RCC 7860 (cell line): ENCODE measurements at regions not wholly inside any gene's neighbourhood (a gene's known extent, or its start where the extent isn't known, plus 50 kb on each side); places are given as distances from the start of the nearest gene placed in this dataset.

Experiments used
- DNase-seq: peaks from one replicate; pipeline ENCODE4 v3.0.0-alpha.2; 2015; ENCODE audit warnings: low spot score
- FAIRE-seq: peaks from 2 replicates; lab custom pipeline; 2012; peaks lifted over from hg19 to GRCh38; lab: Jason Lieb, UNC

DNA sequence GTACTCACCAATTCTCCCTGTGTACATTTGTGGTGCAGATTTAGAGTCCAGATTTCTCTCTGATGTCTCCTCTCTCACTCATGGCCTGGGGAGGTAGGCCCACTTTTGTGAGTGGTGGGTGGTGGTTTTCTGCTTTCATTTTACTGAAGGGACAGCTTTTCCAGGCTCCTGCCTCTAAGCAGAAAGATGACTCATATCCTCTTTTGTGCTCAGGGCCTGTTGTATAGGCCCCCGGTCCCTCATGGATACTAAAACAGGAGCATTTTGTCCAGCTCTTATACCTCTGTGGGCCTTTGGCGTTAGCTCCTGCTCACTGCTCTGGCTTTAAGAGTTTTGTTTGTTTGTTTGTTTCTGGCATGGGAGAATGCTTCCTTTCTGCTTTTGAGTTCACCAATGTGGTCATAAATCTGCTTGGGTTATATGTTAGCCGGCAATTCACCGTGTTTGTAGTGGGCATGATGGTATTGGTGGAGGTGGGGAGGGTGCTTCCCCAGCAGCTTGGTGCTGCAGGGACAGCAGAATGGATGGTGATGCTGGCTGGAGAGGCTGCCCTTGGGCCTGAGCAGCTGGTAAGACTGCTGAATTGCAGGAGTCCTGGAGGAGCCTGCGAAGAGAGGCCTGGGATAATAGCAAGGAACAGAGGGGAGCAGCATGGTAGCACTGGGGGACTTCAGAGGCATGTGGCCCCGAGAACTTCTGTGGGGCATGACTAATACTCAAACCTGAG, 468.7 kb downstream of the RPS24 start:
- no peak for FAIRE-seq
- no peak for DNase-seq

DNA sequence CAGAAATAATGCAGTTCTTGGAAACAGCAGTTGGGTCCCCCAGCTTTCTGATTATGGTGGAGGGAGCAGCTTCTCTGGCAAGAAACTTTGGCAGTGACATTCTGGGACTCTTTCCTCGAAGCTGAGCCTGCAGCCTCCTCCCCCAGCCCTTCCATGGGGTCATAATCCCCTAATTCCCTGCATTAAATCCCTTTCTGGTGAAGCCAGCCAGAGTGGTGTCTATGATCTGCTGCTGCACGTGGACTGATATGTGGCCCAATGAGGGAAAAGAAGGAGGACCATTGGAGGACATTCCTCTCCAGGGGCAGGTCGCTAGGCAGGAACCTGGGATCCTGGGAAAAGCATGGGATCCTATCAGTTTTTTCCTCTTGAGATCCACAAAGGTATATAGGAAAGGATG, 470.5 kb downstream of the RPS24 start:
- DNase-seq (no peak), FAIRE-seq (no peak)

DNA sequence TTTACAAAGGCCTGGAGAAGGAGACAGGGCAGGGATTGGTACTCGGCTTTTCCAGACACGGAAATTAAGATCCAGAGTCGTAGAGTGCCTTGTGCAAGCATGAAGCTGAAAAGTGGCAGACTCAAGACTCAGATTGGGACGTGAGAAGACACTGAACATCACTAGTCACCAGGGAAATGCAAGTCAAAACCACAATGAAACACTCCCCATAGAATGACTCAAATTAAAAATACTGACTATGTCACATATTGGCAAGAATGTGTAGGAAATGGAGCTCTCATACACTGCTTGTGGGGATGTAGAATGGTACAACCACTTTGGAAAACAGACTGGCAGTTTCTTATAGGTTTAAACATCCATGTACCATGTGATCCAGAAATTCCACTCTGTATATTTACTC, 472.0 kb downstream of the RPS24 start:
- FAIRE-seq: no peak
- peak; percentile 54 for DNase-seq

DNA sequence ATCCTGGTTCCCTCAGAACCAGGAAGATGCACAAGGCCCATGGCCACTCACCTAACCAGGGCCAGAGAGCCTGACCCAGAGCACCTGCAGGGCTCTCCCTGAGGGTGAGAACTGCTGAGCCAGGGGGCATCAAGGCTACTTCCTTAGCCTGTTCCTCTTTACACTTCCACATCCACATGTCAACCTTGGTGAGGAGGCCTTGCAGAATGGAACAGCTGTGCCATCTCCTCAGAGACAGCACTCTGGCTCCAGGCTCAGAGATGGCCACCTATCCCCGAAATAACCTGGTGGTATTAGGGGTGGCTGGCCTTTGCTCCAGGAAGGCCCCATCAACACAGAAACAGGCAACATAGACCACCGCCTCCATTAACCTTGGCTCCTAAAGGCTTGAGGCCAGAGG, 473.0 kb downstream of the RPS24 start:
- FAIRE-seq: no peak
- no peak for DNase-seq

DNA sequence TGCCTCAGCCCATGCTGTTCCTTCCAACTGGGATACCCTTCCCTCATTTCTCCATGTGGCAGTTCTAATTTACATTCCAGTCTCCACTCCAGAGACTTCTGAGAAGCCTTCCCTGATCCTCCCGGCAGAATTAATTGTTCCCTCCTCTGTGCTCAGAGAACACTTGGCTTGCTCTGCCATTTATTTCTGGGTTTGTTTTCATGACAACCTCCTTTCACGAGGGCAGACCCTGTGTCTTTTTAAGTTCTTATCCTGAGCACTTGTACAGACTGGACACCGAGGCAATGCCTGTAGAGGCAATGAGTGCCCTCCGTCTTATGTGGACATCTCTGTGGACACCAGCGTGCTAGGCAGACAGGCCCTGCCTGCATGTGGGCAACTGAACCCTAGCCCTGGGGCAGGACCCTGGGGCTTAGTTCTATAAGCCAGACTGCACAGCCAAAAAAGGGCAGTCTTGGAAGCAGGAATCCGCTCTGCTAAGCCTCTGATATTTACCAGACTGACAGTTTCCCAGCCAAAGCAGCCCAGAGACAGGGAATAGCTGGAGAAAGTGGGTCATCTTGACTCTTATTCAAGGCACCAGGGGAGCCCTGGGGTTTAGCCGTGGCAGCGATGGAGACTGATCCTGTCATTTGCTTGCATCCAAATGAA, 474.0 kb downstream of the RPS24 start:
- DNase-seq (no peak), FAIRE-seq (no peak)

DNA sequence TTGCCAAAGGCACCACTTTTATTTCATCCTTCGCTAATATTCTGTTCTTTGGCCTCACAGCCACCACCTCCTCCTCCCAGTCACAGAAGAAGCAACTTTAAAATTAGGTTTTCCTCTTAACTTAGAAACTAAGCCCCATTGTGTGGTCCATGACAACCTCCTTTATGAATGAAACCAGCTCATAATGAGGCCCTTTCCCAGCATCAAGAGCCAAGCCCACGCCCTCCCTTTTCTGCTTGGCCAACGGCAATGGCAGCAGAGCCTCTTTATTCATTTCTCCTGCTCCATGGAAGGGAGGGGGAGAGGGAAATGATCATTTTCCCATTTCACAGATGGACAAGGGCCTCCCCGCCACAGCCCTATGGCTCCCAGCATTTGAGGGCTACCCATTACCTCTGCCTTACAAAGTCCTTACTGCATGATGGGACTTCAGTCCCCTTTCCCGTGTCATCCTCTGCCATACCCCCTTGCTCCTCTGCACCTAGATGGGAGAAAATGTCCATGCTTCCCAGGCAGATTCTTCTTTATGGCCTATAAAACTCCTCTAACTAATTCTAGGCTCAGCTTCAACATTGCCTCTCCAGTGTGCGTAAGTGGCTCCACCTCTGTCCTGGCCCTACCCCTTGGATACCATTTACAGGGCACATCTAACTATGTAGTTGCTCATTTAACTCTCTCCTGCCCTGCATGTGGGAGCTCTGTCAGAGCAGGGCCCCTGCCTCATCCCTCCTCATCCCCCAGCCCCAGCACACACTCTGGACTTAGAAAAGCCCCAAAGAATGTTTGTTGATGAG, 475.5 kb downstream of the RPS24 start:
- DNase-seq (no peak), FAIRE-seq (no peak)

DNA sequence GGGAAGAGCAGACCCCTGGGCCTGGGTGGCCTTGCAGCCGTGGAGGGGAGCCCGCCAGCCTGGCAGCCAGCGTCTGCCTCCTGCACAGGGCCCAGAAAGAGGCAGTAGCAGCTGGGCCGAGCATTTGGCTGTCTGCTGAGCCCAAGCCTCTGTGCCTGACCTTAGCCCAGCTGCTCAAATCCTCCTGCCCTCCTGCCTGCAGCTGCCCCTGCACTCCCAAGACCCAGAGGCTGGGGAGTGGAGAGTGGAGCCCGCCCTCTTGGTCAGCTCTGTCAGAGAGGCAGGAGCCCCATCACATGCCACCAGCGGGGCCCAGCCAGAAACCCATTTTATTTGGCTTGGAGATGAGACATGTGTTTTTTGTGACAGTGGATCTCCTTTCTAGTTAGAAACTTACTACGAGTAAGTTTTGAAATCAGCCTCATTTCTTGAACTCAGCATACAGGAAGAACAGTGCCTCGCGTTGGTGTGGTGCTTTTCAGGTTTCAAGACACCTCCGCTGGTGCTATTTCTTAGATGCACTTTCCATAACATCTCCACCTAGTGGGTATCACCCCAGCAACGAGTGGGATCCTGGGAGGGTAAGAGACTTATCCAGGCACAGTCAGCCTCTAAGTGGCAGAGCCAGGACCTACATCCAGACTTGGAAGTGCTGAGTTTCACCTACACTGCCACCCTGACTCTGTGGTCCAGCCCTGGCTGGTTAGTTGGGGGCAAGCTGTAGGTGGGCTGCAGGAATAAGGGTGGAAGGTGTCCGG, 477.1 kb downstream of the RPS24 start:
- no peak for FAIRE-seq
- no peak for DNase-seq

DNA sequence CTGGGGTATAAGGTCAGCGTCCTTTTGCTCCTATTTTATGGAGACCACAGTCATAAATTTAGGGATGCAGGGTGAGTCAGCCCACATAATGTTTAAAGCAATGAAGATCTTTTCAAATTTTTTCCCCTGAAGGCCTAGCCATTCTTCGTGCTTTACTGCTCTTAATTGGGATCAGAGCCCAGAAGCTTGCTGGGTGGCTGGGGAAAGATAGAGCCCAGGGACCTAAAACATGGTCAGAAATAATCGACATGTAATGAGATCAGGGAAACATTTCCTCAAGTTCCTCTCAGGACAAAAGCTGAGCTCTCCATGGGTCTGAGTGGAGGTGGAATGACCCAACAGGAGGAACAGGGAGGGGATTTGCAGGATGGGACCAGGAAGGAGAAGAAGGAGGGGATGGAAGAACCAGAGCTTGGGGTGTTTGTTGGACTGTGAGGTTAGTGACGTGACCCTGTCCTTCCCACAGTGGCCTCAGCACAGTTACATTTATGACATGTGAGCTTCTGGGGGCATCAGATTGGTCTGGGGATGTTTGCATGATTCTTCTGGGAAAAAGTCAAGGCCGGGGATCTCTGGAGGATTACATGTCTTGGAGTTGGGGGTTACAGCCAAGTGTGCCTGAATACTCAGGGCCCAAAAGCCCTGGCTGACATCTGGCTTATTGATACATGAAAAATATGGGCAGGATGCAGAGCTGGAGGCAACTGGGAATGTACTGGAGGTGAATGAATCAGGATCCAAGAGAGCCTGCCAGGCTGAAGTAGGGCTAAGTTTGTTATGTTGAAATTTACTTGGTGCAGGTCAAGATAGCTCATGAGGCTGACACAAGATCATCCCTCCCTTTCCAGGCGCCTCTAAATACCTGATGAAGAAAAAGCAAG, 477.9 kb downstream of the RPS24 start:
- FAIRE-seq (no peak), DNase-seq (no peak)

DNA sequence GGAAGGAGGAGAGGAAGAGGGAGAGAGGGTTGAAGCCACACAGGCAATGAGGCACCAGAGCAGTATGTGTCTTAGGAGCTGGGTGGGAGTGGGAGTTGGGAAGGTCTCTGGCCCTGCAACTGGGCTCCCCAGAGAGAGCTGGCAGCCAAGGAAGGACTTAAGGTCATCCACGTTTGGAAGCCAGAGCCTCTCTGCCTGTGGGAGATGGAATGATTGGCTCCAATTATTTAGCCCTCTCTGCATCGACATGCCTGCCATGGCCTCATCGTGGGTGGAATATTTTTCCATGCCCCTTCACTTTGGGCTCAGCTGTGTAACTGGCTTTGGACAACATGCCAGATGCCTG, 478.5 kb downstream of the RPS24 start:
- DNase-seq (no peak), FAIRE-seq (no peak)

DNA sequence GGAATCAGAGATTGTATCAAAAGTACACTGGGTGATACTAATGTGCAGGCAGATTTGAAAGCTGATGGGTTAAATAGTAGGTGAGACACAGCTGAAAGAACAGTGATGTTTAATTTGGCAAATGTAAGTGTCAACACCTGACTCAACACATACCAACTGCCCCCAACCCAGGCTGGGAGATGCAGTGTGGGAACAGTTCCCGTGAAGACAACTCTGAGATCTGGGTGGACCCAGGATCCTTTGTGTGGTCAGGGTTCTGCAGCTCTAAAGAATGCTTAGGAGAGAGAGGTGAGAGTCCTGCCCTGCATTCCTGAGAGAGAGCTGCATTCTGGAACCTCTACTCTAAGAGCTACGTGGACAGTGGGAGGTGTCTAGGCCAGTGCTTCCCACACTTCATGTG, 479.7 kb downstream of the RPS24 start:
- FAIRE-seq (no peak), DNase-seq (no peak)

DNA sequence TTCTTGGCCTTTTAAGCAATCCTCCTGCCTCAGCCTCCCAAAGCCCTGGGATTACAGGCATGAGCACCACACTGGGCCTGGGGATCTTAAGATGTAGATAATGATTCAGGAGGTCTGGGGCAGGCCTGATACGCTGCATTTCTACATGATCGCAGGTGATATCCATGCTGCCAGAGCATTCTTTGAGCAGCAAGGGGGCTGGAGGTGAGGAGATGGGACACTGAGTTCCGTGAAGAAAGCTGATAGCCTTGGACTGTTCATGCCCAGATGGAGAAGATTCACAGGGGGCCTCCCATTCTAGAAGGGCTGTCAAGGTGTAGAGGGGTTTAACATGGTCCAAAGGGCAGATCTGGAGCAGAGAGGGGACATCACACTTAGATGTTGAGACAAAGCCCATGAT, 480.3 kb downstream of the RPS24 start:
- DNase-seq (no peak), FAIRE-seq (no peak)

DNA sequence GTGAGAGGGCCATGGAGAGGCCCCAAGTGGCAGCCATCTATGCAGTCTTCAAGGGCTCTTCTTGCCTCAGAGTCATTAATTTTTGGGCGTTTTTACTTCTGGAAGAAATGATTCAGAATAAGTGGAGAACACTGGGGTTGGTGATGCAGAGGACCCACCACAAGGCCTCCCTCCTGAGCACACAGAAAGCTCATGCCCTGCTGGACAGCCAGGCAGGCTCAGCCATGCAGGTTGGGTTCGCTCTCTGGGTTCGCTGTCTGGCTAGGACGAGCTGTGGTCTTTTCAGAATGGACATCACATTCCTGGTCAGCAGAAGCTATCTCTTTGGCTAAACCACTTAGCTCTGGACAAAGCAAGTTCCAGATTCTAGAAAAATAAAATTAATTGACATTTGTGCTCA, 480.8 kb downstream of the RPS24 start:
- DNase-seq (no peak), FAIRE-seq (no peak)

DNA sequence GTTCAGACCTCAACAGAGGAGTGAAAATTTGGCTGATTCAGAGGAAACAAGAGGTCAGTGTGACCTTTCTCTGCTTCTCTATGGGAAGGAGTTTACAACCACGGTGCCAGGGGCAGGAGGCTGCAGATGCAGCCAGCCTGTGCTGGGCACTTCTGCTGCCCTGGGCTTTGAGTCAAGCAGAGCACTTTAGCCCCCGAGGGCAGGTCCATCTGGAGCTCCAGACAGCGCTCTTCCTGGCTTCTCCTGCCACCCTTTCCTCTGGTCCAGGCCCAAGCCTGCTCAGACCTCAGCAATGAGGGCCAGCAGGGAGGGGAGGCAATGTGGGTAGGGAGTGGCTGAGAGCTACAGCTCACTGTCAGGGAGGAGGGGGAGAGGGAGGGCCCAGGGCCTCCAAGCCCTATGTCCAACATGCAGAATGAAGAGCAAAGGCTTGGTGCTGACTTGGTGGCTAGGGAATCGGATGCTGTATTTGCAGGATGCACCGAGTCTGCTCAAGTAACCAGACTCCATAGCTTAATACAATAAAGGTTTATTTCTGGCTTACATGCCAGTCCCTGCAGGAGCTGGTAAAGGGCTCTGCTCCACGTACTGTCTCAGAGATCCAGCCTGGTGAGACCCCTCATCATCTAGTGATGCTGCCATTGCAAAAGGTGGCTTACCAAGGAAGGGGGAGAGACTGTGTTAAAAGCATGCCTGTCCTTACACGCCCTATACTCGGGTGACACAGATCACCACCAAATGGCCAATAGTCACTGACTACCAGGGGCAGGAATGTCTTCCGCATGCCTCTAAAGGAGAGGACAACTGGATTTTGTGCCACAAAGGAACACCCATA, 481.6 kb downstream of the RPS24 start:
- no peak for FAIRE-seq
- DNase-seq: no peak

DNA sequence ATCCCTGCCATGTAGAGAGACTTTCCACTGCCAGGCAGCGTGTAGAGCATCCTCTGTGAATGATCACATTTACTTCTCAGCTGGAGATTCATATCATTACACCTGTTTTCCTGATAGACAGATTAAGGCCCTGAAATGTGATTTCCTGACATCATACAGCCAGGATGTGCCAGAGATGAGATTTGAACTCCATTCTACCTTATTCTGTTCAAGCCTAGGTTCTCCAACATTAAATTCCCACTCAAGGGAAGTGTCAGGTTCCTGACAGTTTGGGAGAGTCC, 482.1 kb downstream of the RPS24 start:
- no peak for FAIRE-seq
- DNase-seq: no peak

DNA sequence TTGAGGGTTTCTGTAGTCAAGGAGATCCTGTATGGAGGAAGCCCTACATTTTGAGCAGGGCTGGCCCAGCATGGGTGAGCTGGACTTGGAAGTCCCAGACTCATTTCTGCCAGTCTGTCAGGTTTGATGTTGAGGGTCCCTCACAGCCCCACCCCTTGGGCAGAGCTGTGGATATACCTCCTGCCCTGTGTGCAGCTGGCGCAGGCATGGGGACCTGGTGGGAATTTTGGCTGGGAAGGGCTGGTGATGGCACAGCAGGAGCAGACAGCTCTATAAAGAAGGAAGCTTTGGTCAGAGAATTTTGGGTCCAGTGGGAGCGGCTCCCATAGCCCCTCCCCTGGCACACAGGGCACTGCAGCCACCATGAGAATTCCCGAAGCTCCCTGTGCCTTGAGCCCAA, 482.6 kb downstream of the RPS24 start:
- DNase-seq (no peak), FAIRE-seq (no peak)

DNA sequence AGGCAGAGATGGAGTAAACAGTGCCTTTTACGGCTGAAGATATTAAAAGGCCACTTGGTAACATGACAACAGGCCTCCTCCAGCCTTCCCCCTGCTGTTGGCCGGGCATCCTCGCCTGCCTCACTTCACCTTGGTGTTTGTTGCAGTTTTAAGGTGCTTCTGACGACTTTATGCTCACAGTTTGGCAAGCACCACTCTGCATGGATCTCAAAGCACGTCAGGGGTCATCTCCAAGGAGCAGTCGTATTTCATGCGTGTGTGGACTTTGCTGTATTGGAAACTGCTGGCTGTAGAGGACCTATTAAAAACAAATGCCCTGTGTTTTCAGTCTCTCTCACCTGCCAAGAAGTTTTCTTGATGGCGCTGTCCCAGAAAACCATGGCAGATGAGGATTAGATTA, 483.1 kb downstream of the RPS24 start:
- FAIRE-seq (no peak), DNase-seq (no peak)

DNA sequence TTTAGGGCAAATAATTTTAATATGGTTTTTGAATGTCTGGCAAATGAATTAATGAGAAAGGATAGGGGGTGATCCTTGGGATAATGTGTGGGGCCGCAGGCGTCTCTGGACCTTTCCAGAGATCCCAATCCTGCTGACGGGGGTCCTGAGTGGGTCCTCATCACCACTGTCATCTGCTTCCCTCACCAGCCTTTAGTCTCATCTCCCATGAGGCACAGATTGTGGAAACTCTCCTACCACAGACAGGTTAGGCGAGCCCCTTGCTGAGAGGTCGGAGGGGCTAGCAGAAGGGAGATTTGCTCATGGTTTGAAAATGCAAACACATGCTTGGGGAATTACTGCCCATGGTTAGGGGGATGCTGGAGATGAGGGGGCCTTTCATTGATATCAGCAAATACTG, 484.6 kb downstream of the RPS24 start:
- FAIRE-seq (no peak), DNase-seq (no peak)

DNA sequence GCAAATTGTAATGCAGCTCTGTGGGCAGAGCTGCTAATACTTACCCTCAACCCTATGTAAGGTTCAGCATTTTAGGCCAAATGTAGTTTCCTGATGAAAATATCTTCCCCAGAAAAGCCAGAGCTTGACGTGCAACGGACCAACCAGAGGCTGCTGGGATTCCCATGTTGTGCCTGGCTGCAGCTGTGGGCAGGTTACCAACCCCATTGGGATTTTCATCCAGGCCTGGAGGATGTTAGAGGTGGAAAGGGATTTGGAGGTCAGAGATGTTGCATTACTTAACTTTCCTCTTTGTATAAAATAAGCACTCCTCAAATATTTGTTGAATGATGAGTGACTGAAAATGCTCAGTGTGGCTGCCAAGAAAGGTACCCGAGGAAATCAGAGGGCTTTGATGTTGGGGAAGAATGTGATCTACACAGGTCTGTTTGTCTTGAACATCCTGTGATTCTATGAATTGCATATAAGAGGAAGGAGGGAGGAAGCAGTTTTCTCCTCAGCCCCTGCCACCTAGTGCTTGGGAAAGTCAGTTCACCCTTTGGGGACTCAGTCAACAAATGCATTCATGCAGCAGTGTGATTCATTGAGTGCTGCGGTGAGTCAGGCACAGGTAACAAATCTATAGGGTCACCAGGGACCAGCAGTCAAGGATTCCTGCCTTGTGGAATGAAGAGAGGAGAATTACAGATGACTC, 487.2 kb downstream of the RPS24 start:
- peak; percentile 31 for FAIRE-seq
- DNase-seq: peak; percentile 73

DNA sequence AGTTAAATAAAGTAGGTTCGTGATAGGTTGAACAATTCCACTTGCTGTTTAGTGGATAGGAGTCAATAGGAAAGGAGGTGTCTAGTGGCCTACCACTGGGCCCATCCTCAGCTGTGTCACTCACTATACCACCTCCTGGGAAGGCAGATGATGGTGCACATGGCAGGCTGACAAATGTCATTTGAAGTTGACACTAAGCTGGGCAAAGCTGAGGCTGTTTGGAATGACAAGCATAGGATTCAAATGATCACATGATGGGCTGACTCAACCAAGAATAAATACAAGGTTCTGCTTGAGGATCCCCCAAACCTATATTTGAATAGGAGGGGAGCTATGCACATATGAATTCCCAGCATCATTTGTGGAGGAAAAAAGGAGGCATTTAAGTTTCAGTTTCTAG, 489.8 kb downstream of the RPS24 start:
- FAIRE-seq: no peak
- DNase-seq: no peak
